GM21390 (cell line): ENCODE measurements at regions not wholly inside any gene's neighbourhood (a gene's known extent, or its start where the extent isn't known, plus 50 kb on each side); places are given as distances from the start of the nearest gene placed in this dataset.

Experiments used
- ATAC-seq: cut with Tn5 transposase; IDR thresholded peaks from one replicate; pipeline ENCODE4 v1.9.1; 2021; ENCODE audit not compliant: unreplicated experiment

GRCh38 chr7:8932751-8933150 is 499.3 kb downstream of the NXPH1 start:
- no peak for ATAC-seq

GRCh38 chr7:8937204-8937603 is 503.8 kb downstream of the NXPH1 start:
- ATAC-seq: no peak

- ATAC-seq: no peak
These were observed 504.8 kb downstream of the NXPH1 start for GRCh38 chr7:8938044-8938805.

GRCh38 chr7:8939446-8939845 is 506.0 kb downstream of the NXPH1 start:
- ATAC-seq: no peak

GRCh38 chr7:8963722-8964121 is 530.3 kb downstream of the NXPH1 start:
- ATAC-seq: no peak

- ATAC-seq: no peak
These were observed 531.8 kb downstream of the NXPH1 start for GRCh38 chr7:8965177-8965576.

GRCh38 chr7:8973601-8974000 is 540.2 kb downstream of the NXPH1 start:
- no peak for ATAC-seq

- ATAC-seq: no peak
These were observed 542.3 kb downstream of the NXPH1 start for GRCh38 chr7:8975681-8976080.

- no peak for ATAC-seq
These were observed 549.1 kb downstream of the NXPH1 start for GRCh38 chr7:8982338-8982992.

- no peak for ATAC-seq
These were observed 551.8 kb downstream of the NXPH1 start for GRCh38 chr7:8985255-8985654.

- no peak for ATAC-seq
These were observed 554.9 kb downstream of the NXPH1 start for GRCh38 chr7:8988267-8988666.

- ATAC-seq: no peak
These were observed 557.8 kb downstream of the NXPH1 start for GRCh38 chr7:8991159-8991558.

- ATAC-seq: no peak
These were observed 565.4 kb downstream of the NXPH1 start for GRCh38 chr7:8998762-8999161.

- ATAC-seq: no peak
These were observed 580.5 kb downstream of the NXPH1 start for GRCh38 chr7:9013940-9014339.

GRCh38 chr7:9017286-9017685 is 583.9 kb downstream of the NXPH1 start:
- no peak for ATAC-seq

- no peak for ATAC-seq
These were observed 589.0 kb downstream of the NXPH1 start for GRCh38 chr7:9022456-9022855.

GRCh38 chr7:9023675-9024294 is 590.4 kb downstream of the NXPH1 start:
- ATAC-seq: no peak

- ATAC-seq: no peak
These were observed 592.7 kb downstream of the NXPH1 start for GRCh38 chr7:9026121-9026520.

GRCh38 chr7:9028012-9028411 is 594.6 kb downstream of the NXPH1 start:
- no peak for ATAC-seq

- ATAC-seq: no peak
These were observed 596.5 kb downstream of the NXPH1 start for GRCh38 chr7:9029681-9030530.

GRCh38 chr7:9030976-9031375 is 597.6 kb downstream of the NXPH1 start:
- no peak for ATAC-seq
